NCI-H146 treated with DMSO at 0.1 percent for 48 hours (cell line): ENCODE measurements at regions not wholly inside any gene's neighbourhood (a gene's known extent, or its start where the extent isn't known, plus 50 kb on each side); places are given as distances from the start of the nearest gene placed in this dataset.
"Not testable (repeated sequence)": the region's sequence is repeated elsewhere in the genome, so short reads cannot be mapped to it uniquely, and the experiment has no call there.

Experiments used
- DNase-seq: peaks from one replicate; lab custom pipeline; 2025; ENCODE audit not compliant: unreplicated experiment; lab: John Stamatoyannopoulos, UW

- DNase-seq: no peak
Observed at GRCh38 chr6:81049425-81050042, 702.9 kb downstream of the TENT5A start.

DNA sequence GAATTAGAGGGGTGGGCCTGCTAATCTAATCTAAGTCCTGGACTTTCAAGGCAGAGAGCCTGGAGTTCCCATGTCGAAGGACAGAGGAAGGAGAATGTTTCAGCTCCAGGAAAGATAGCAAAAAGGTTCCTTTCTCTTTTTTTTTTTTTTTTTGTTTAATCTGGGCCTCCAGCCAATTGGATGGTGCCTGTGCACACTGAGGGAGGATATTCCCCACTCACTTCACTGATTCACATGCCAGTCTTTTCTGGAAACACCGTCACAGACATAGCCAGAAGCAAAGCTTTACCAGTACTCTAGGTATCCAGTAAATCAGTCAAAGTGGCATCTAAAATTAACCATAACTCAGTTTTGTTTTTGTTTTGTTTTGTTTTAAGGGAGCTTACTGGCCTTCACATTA lies 721.1 kb downstream of the TENT5A start:
- no peak for DNase-seq

GRCh38 chr6:81026041-81026553 lies 726.4 kb downstream of the TENT5A start:
- DNase-seq: no peak

DNA sequence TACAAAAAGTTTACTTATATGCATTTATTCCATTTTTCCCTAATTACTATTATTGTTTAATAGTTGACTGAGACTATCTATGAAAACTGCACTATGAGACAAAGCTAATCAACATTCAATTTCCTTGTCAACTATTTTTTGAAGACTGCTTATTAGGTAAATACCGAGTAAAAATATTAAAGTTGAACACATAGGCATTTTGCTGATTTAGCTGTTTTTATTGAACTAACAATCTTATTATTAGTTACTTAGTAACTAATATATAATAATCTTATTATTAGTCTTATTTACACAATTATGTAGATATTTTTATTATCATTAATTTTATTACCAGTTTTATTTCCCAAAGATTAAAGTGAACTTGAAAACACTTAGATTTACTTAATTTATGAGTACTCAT lies 728.8 kb downstream of the TENT5A start:
- no peak for DNase-seq

DNA sequence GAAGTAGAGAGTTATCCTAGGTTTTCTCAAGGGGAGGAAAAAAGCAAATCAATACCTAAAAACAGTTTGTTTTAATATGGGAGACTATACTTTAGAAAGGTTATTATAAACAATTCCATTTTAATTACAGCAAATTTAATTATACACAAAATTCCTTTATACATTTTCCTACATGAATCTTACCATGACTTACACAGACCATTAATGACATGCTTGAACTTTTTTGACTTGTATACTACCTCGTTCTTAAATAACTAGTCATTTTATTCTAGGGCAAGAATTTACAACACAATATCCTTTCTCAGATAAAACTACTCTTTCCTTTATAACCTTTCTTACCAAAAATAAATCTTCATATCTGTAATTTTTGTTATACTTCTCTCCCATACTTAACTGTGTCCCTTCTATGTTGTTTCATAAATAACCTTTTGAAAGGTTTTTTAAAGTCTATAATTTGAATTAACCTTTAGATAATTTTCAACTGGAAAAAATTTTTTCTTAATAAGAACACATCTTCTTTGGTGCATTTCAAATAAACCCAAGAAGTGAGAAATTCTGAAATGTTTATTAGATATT lies 729.4 kb downstream of the TENT5A start:
- no peak for DNase-seq

- DNase-seq: not testable (repeated sequence)
Observed at GRCh38 chr6:81017586-81017985, 734.9 kb downstream of the TENT5A start.

DNA sequence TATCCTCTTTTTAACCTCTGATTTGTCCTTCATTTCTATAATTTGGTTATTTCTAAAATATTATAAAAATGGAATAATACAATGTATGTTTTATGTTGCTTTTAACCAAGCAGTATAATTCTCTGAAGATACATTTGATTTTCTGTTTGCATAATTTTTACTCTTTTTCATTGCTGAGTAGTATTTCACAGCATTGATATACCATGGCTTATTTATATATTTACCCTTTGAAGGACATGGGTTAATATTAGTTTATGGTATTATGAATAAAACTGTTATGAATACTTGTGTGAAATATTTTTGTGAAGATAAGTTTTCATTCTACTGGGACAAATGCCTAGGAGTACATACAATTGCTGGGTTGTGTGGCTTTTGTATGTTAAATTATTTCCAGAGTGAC lies 748.6 kb downstream of the TENT5A start:
- DNase-seq: no peak

GRCh38 chr6:81003156-81003555 lies 749.3 kb downstream of the TENT5A start:
- no peak for DNase-seq

- no peak for DNase-seq
Observed at GRCh38 chr6:81002126-81002525, 750.4 kb downstream of the TENT5A start.

- DNase-seq: no peak
Observed at GRCh38 chr6:80991316-80991715, 761.2 kb downstream of the TENT5A start.

DNA sequence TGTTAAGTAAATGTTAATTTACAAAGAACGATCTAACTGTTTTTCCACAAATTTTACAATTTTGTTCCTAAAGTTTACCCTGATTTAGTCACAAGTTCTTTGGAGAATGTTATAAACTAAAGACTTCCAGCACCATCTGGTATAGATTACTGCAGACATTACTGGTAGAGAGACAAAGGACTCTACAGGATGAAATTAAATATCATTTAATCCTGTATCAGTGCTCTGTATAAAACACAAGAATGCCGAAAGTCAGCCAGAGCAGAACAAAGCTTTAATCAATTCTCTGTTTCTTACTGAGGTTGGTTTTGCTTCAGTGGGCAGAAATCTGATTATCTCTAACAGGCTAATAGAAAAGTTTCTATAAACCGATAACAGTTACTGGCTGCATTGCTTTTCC lies 763.6 kb downstream of the TENT5A start:
- no peak for DNase-seq

- no peak for DNase-seq
Observed at GRCh38 chr6:80988286-80988685, 764.2 kb downstream of the TENT5A start.

- not testable (repeated sequence) for DNase-seq
Observed at GRCh38 chr6:80981226-80981625, 771.3 kb downstream of the TENT5A start.

DNA sequence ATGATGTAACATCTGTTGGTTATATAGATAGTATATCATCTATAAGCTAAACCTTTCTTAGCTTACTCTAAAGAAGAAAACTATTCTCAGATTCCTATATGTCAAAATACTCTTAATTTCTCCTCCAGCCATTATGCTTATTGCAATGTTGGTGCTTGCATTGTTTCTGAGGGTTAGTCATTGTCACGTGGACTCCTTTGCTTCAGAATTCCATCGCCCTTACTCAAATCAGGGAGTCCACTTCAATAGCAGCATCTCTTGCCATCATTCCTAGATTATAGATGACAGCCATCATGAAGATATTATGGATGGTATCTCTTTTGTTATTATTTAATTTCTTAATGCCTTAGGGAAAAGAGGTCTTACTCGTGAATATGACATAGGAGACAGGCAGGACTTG lies 776.1 kb downstream of the TENT5A start:
- no peak for DNase-seq

DNA sequence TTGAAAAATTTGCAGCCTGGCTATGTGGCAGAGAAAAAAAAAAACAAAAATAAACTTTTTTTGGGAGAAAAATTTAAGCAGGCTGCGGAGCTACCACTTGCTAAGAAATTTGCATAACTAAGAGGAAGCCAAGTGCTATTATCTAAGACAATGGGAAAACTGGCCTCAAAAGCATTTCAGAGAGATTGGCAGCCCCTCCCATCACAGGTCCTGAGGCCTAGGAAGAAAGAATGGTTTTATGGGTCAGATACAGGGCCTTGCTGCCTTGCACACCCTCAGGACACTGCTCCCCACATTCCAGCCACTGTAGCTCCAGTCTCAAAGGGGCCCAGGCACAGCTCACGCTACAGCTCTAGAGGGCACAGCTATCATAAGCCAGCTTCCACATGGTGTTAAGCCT lies 777.9 kb downstream of the TENT5A start:
- DNase-seq: no peak

DNA sequence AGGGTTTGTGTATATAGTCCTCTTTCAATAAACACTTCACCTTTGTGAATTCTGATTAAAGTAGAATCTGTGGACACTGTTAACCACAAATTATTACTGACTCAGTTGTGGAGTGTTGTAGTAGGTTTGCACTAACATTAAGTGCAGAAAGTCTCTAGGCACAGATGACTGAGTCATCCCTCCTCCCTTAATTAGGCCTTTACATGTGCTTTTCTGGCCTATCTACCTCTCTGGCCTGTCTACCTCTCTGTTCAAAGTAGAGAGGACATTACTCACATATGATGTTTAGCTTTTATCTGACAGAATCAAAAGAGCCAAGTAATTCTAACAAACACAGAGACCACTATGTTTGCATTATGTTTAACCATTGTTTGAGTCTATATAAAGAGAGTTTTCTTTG lies 783.0 kb downstream of the TENT5A start:
- DNase-seq: no peak

- DNase-seq: no peak
Observed at GRCh38 chr6:80967609-80968008, 784.9 kb downstream of the TENT5A start.

GRCh38 chr6:80962382-80962781 lies 790.1 kb downstream of the TENT5A start:
- DNase-seq: no peak

DNA sequence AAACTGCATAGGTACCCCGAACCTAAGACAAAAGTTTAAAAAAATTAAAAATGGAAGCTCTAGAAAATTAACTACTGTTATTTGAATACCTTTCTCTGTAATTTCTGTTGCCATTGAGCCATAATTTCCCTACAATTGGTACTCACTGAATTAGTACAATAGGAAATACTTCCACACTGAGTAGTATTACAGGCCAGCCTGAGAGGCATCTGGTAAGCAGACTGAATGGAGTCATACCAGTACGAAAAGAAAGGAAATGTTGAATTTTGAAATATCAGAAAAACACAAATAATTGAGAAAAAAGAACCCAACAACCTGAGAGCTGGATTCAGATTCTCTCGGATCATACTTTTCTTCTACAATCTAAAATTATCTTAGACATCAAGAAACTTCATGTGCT lies 791.3 kb downstream of the TENT5A start:
- DNase-seq: no peak

GRCh38 chr6:80959034-80959433 lies 793.4 kb downstream of the TENT5A start:
- DNase-seq: no peak

DNA sequence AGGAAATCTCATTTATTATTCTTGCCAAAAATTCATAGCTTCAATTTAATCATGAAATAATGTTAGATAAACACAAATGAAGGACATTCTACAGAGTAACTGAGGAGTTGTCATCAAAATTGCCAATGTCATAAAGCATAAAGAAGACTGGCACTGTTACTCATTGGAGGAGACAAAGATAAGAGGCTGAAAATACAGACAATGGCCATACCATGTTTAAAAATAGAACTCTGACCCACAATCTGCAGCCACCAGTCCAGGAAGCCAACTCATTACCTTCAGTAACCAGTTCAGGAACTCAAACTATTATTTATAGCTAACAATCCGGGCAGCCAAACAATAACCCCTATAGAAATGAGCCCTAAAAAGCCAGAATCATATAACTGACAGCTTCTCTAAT lies 795.6 kb downstream of the TENT5A start:
- DNase-seq: no peak

DNA sequence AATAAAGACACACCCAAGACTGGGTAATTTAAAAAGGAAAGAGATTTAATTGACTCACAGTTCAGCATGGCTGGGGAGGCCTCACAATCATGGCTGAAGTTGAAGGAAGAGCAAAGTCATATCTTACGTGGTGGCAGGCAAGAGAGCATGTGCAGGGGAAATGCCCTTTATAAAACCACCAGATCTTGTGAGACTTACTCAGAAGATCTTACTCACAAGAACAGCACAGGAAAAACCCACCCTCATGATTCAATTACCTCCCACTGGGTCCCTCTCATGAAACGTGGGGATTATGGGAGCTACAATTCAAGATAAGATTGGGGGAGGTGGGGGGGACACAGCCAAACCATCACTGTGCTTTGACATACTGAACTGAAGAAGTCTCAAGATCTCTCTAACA lies 800.0 kb downstream of the TENT5A start:
- DNase-seq: not testable (repeated sequence)

DNA sequence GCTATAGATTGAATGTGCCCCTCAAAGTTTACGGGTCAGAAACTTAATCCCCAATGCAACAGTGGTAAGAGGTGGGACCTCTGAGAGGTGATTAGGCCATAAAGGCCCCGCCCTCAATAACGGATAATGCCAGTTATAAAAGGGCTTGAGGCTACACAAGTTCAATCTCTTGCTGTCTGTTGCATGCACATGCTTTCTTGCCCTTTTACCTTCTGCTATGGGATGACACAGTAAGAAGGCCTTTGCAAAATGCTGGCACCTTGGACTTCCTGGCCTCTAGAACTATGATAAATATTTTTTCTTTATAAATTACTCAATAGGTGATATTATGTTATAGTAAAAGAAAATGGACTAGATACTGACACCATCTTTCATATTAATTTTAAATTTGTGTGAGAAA lies 806.1 kb downstream of the TENT5A start:
- no peak for DNase-seq
